Uterus (tissue), 2 donors: ENCODE measurements at regions not wholly inside any gene's neighbourhood (a gene's known extent, or its start where the extent isn't known, plus 50 kb on each side); places are given as distances from the start of the nearest gene placed in this dataset.

Source experiments
- CTCF ChIP-seq, 4 experiments: fragments of 200-600 bp in 2 of 4; fragments of 450-650 bp in 2 of 4; sonication (generic) in 2 of 4; IDR thresholded peaks; one replicate each; pipeline ENCODE4 v1.5.1; 2016 to 2019; ENCODE audit warnings: antibody characterized with exemption in 4 of 4, mild to moderate bottlenecking in 2 of 4, moderate library complexity in 1 of 4
- POLR2A ChIP-seq, 2 donors: fragments of 450-650 bp; IDR thresholded peaks; one replicate each; pipeline ENCODE4 v1.6.1; 2016; ENCODE audit warnings: antibody characterized with exemption in 2 of 2, mild to moderate bottlenecking in 1 of 2, moderate library complexity in 1 of 2

GRCh38 chr2:210954386-210954907 lies 398.0 kb downstream of the CPS1 start:
- TF ChIP-seq CTCF (IDR thresholded peaks at IDR 0.05) (no peak), POLR2A (IDR thresholded peaks at IDR 0.05) (no peak)
